Stomach (tissue), 4 donors: ENCODE measurements at regions not wholly inside any gene's neighbourhood (a gene's known extent, or its start where the extent isn't known, plus 50 kb on each side); places are given as distances from the start of the nearest gene placed in this dataset.

Source experiments
- CTCF ChIP-seq, 7 experiments: fragments of 450-650 bp in 4 of 7; fragments of 200-600 bp in 3 of 7; sonication (generic) in 3 of 7; IDR thresholded peaks; one replicate each; pipeline ENCODE4 v1.5.1; 2016 to 2019; ENCODE audit warnings: antibody characterized with exemption in 7 of 7, control low read depth in 2 of 7, mild to moderate bottlenecking in 1 of 7
- EP300 ChIP-seq: sonication (generic); formaldehyde crosslinking; IDR thresholded peaks from one replicate; pipeline ENCODE4 v1.6.1; 2017; ENCODE audit warnings: antibody characterized with exemption
- POLR2A ChIP-seq, 4 donors: fragments of 450-650 bp; IDR thresholded peaks; one replicate each; pipeline ENCODE4 v1.6.1; 2016; ENCODE audit warnings: antibody characterized with exemption in 4 of 4, control low read depth in 2 of 4, mild to moderate bottlenecking in 1 of 4, moderate library complexity in 1 of 4
- POLR2AphosphoS5 ChIP-seq, 3 donors: sonication (generic); formaldehyde crosslinking; IDR thresholded peaks; one replicate each; pipeline ENCODE4 v1.6.1; 2016; ENCODE audit warnings: antibody characterized with exemption in 3 of 3

GRCh38 chr4:107094332-107094731 is 58.2 kb upstream of the DKK2 start:
- TF ChIP-seq CTCF (IDR thresholded peaks at IDR 0.05) (no peak), POLR2A (IDR thresholded peaks at IDR 0.05) (no peak), POLR2AphosphoS5 (IDR thresholded peaks at IDR 0.05) (no peak), EP300 (no peak)
